ENCODE measurements at regions not wholly inside any gene's neighbourhood (a gene's known extent, or its start where the extent isn't known, plus 50 kb on each side); places are given as distances from the start of the nearest gene placed in this dataset.

DNA sequence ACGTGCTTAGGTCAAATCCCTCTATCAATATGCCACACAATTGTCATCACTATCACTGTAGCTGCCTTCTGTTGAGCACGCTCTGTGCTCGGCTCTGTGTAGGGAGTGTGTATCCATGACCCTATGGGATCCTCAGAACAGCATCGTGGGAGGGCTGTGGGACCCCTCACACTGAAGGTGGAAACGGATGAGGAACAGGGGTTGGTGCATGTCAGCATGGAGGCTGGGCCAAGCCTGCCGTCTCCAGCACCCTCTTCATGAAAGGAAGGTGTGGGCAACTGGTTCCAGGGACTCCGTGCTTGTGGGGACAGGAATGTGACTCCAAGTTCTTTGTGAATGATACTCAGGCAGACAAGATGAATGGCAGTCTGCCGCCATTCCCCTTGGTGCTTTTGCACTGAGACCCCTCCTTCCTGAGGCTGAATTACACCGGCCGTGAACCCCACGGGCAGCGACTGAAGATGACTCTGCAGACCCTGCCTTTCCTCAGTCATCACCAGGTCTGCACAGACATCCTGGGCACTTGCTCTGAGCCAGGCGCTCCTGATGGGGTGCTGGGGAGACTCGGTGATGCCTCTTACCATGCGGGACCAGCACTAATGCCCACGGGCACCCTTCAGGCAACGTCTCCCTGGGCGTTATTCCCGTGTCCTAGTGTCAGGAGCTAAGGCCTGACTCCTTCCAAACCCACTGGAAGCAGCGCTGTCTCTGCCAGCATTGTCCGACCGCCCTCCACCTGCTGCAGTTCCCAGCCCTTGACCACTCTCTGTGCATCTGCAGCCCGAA, 495.2 kb downstream of the TCERG1L start:
- TF ChIP-seq, protein P1, sequence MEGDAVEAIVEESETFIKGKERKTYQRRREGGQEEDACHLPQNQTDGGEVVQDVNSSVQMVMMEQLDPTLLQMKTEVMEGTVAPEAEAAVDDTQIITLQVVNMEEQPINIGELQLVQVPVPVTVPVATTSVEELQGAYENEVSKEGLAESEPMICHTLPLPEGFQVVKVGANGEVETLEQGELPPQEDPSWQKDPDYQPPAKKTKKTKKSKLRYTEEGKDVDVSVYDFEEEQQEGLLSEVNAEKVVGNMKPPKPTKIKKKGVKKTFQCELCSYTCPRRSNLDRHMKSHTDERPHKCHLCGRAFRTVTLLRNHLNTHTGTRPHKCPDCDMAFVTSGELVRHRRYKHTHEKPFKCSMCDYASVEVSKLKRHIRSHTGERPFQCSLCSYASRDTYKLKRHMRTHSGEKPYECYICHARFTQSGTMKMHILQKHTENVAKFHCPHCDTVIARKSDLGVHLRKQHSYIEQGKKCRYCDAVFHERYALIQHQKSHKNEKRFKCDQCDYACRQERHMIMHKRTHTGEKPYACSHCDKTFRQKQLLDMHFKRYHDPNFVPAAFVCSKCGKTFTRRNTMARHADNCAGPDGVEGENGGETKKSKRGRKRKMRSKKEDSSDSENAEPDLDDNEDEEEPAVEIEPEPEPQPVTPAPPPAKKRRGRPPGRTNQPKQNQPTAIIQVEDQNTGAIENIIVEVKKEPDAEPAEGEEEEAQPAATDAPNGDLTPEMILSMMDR (IDR thresholded peaks at IDR 0.05) = no peak
- TF ChIP-seq POLR2A (IDR thresholded peaks at IDR 0.05) (no peak), EP300 (IDR thresholded peaks at IDR 0.05) (no peak)
- DNase-seq (ENCODE audit: low spot score in 2 of 2) = no peak
- H3K27ac ChIP-seq = no peak overlapping the region
- no peaks in the 10 kb centered on the region for H3K4me1 ChIP-seq
- peaks cover 0 to 6% (median 0%) of the 10 kb centered on the region in 4 donors for H3K9me3 ChIP-seq
- H3K36me3 ChIP-seq = no peaks in the 10 kb centered on the region
- no peaks in the 10 kb centered on the region for H3K27me3 ChIP-seq
- H3K4me3 ChIP-seq = no peak overlapping the region
- 78 to 79% methylated on average over 23 of the region's 23 CpGs for WGBS, 2 donors

DNA sequence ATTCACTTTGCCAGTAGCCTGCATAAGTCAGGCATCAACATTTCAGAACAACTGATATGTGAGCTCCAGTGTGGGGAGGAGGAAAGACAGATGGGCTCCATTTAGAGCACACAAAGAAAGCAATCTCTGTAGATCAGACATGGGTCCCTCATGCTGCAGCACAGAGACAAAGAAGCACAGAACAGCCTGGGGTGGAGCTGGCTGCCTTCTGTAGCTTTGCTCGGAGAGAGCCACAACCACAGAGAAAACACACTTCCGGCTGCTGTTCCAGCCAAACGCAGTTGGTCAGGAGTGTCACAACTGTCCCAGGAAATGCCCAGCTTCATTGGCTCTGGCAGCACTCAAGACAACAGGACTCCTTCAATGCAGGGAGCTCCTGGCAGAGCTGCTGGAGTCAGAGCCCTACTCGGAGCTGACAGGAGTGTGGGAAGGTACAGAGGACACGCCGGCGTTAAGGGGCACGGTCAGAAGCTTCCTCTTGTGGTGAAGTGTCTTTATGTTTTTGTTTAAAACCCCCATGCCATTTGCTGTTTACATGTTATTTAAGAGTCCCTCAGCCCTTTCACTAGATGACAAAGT, 494.4 kb downstream of the TCERG1L start:
- WGBS, 2 donors = 68 to 72% methylated on average over 8 of the region's 8 CpGs
- no peak for TF ChIP-seq EP300 (IDR thresholded peaks at IDR 0.05)
- TF ChIP-seq, protein P1 (IDR thresholded peaks at IDR 0.05) = no peak
- no peak for TF ChIP-seq POLR2A (IDR thresholded peaks at IDR 0.05)
- Histone ChIP-seq H3K9me3 (peaks cover 0 to 6% (median 0%) of the 10 kb centered on the region in 4 donors), H3K27me3 (no peaks in the 10 kb centered on the region), H3K4me3 (no peak overlapping the region), H3K4me1 (no peaks in the 10 kb centered on the region), H3K36me3 (no peaks in the 10 kb centered on the region), H3K27ac (no peak overlapping the region)
- DNase-seq (ENCODE audit: low spot score in 2 of 2) = no peak

DNA sequence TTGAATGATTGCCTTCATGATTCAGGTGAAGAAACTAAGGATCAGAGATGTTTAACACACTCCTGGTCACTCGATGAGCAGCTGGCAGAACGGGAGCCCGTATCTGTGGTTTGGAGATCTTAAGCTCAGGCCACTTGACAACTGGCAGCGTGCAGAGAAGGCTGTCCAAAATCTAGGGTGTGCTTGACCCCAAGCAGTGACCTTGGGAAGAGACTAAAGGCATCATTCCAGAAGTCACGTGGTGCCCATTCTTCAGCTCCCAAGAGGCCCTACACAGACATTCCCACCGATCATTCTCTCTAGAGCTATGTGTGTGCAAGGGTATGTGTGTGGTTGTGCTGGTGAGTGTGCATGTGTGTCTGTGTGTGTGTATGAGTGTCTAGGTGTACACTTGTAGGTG, 493.8 kb downstream of the TCERG1L start:
- H3K27ac ChIP-seq = no peak overlapping the region
- H3K4me1 ChIP-seq = no peaks in the 10 kb centered on the region
- DNase-seq (ENCODE audit: low spot score in 2 of 2) = no peak
- H3K36me3 ChIP-seq = no peaks in the 10 kb centered on the region
- TF ChIP-seq POLR2A (IDR thresholded peaks at IDR 0.05) (no peak), EP300 (IDR thresholded peaks at IDR 0.05) (no peak)
- H3K9me3 ChIP-seq = peaks cover 0 to 6% (median 0%) of the 10 kb centered on the region in 4 donors
- no peaks in the 10 kb centered on the region for H3K27me3 ChIP-seq
- WGBS, 2 donors = 73 to 75% methylated on average over 6 of the region's 6 CpGs
- no peak overlapping the region for H3K4me3 ChIP-seq

DNA sequence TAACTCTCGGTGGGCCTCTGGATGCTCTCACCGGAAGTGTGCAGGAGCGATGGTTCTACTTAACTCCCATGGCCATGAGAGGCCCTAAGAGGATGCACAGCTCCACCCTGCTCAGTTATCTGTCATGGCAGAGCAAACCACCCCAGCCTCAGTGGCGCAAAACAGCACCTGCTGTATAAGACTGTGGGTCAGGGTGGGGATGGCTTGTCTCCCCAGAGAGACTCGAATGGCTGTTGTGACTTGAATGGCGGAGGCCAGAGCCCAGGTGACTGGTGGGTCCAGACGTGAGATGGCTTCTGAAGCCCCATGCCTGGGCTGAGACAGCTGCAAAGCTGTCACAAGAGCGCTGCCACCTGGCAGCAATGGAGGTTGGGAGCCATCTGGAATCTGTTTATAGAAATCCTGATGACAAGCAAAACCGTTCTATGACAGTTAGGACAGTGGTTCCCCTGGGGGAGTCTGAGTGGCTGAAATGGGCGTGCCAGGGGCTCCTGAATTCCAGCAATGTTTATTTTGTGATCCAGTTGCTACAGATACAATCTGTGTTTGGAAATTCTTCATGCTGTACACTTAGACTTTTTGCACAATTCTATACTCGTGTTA, 490.5 kb downstream of the TCERG1L start:
- TF ChIP-seq EP300 (IDR thresholded peaks at IDR 0.05) (no peak), POLR2A (IDR thresholded peaks at IDR 0.05) (no peak)
- TF ChIP-seq, protein P1 (IDR thresholded peaks at IDR 0.05) = no peak
- no peak overlapping the region for H3K27ac ChIP-seq
- no peak overlapping the region for H3K4me3 ChIP-seq
- H3K9me3 ChIP-seq = peaks cover 0 to 11% (median 0%) of the 10 kb centered on the region in 4 donors
- WGBS, 2 donors = 76 to 80% methylated on average over 11 of the region's 11 CpGs
- H3K4me1 ChIP-seq = no peaks in the 10 kb centered on the region
- no peak for DNase-seq (ENCODE audit: low spot score in 2 of 2)
- H3K36me3 ChIP-seq = no peaks in the 10 kb centered on the region
- no peaks in the 10 kb centered on the region for H3K27me3 ChIP-seq

DNA sequence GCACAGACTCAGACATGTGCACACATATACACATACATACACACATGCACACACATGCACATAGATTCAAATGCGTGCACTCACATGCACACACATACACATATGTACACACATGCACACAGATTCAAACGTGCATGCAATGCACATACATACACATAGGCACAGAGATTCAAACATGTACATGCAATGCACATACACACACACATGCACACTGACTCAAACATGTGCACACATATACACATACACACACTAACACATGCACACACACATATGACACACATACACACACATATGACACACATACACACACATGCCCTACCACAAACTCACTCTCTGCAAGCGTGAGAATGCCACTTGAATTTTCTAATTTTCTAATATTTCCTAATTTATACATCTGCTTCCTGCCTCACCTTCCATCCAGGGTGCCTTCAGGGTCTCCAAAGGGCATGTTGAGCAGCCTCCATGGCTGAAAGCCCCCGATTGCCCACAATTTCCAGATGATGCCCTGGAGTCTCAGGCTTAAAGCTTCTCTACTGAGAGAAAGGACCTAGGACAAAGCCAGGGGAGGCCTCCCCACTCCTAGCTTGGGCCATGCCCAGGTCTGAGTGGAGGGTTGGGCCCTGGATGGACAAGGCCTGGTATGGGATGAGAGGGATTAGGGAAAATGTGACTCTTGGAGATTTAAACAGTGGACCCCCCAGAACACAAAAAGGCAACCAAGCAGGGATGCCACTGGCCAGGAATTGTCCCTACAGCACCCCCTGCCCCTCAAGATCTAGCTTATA, 487.1 kb downstream of the TCERG1L start:
- no peaks in the 10 kb centered on the region for H3K27me3 ChIP-seq
- WGBS, 2 donors = 80 to 86% methylated on average over 4 of the region's 4 CpGs
- DNase-seq (ENCODE audit: low spot score in 2 of 2) = no peak

More for the DNA sequence above, 487.1 kb downstream of the TCERG1L start:
- TF ChIP-seq, protein P1 (IDR thresholded peaks at IDR 0.05) = no peak
- TF ChIP-seq POLR2A (IDR thresholded peaks at IDR 0.05) (no peak), EP300 (IDR thresholded peaks at IDR 0.05) (no peak)
- Histone ChIP-seq H3K9me3 (peaks cover 0 to 14% (median 0%) of the 10 kb centered on the region in 4 donors), H3K36me3 (no peaks in the 10 kb centered on the region), H3K27ac (no peak overlapping the region), H3K4me3 (no peak overlapping the region), H3K4me1 (no peaks in the 10 kb centered on the region)
